DOHH2 (cell line): ENCODE measurements at regions not wholly inside any gene's neighbourhood (a gene's known extent, or its start where the extent isn't known, plus 50 kb on each side); places are given as distances from the start of the nearest gene placed in this dataset.

Source experiments
- CTCF ChIP-seq: fragments of 200-600 bp; sonication (generic); IDR thresholded peaks from one replicate; pipeline ENCODE4 v1.5.1; 2014; ENCODE audit warnings: antibody characterized with exemption, mild to moderate bottlenecking, low read depth, low read length; ENCODE audit not compliant: poor library complexity, severe bottlenecking
- EZH2phosphoT487 ChIP-seq: fragments of 200-600 bp; sonication (generic); IDR thresholded peaks from 2 replicates; pipeline ENCODE4 v1.6.1; 2017; ENCODE audit warnings: borderline replicate concordance, mild to moderate bottlenecking, antibody characterized with exemption, low read length, moderate library complexity, mixed read lengths

GRCh38 chr1:188023206-188023605 is 1194.5 kb downstream of the PLA2G4A start:
- TF ChIP-seq CTCF, result no peak
- TF ChIP-seq EZH2phosphoT487, result no peak
